Mucosa of stomach (tissue), 1 donor: ENCODE measurements at regions not wholly inside any gene's neighbourhood (a gene's known extent, or its start where the extent isn't known, plus 50 kb on each side); places are given as distances from the start of the nearest gene placed in this dataset.

Source experiments
- H3K27me3 ChIP-seq: one replicate; pipeline ENCODE4 v1.7.0; 2013; ENCODE audit warnings: mild to moderate bottlenecking, low read length; ENCODE audit not compliant: control insufficient read depth, insufficient read depth
- H3K36me3 ChIP-seq: one replicate; pipeline ENCODE4 v1.7.0; 2013; ENCODE audit warnings: low read length; ENCODE audit not compliant: control insufficient read depth, insufficient read depth
- H3K4me1 ChIP-seq: one replicate; pipeline ENCODE4 v1.7.0; 2013; ENCODE audit warnings: mild to moderate bottlenecking, low read length; ENCODE audit not compliant: control insufficient read depth, insufficient read depth
- H3K4me3 ChIP-seq: one replicate; pipeline ENCODE4 v1.7.0; 2013; ENCODE audit warnings: low read length
- H3K9ac ChIP-seq: one replicate; pipeline ENCODE4 v1.7.0; 2013; ENCODE audit warnings: mild to moderate bottlenecking, low read length, moderate library complexity
- H3K9me3 ChIP-seq: one replicate; pipeline ENCODE4 v1.7.0; 2013; ENCODE audit warnings: mild to moderate bottlenecking, low read length, moderate library complexity; ENCODE audit not compliant: control insufficient read depth
- donor health status: Pancreatic carcinoma.

DNA sequence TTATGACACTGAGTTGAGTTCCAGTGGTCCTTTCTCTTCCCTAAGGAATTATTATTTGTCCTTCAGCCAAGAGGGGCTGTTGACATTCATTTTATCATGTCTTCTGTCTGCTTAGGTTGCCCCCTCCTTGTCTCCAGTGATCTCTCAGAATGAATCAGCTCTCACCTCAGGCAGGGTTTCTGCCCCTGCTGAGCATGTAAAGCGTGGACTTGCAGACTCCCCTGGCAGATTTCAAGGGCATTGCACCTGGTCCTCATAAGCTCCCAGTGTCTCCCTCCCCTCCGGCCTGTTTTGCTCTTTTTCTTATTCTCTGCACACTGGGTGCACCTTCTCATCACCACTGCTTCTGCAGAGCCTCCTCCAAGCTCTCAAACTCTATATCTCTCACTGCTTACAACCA lies 188.4 kb downstream of the KCNS3 start:
- H3K9ac ChIP-seq: no peak overlapping the region
- H3K9me3 ChIP-seq: no peaks in the 10 kb centered on the region
- H3K4me1 ChIP-seq: peaks cover 5% of the 10 kb centered on the region
- H3K27me3 ChIP-seq: no peaks in the 10 kb centered on the region
- no peak overlapping the region for H3K4me3 ChIP-seq
- no peaks in the 10 kb centered on the region for H3K36me3 ChIP-seq

DNA sequence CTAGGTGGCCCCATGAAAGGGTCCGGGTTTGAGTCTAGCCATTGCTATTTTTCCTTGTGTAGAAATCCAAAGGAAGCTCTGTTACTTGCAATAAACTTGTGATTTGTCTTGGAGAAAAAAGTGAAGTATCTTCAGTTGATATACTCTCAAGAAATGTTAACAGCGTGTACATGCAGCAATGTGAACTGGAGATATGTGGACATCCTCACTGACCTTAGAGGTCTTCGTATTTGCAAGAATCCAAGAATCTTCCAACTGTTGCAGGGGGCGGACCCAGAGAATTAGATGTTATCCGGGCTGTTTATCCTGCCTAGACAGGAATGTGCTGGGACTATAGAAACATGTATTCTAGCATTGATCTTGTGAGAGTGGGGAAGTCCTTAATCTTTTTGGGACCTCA lies 187.6 kb downstream of the KCNS3 start:
- Histone ChIP-seq H3K4me3 (no peak overlapping the region), H3K4me1 (peaks cover 5% of the 10 kb centered on the region), H3K9ac (no peak overlapping the region), H3K9me3 (no peaks in the 10 kb centered on the region), H3K36me3 (no peaks in the 10 kb centered on the region), H3K27me3 (no peaks in the 10 kb centered on the region)

DNA sequence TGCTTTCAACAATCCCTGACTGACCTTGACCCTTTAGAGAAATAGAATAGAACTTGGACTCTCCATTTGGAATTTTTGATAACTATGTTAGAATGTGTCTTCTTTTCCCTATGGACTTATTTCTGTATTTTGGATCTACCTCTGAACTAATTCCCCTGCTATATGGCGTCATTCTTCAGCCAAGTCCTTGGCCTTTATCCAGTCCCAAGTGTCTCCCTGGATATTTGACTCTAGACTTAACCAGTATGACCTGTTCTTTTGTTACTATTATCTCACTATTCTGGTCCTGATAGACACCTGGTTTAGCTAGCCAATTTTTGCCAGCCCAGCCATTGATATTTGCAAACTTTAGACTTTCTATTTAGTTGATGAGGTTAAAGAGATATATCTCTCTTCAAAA lies 186.8 kb downstream of the KCNS3 start:
- Histone ChIP-seq H3K9me3 (no peaks in the 10 kb centered on the region), H3K4me1 (peaks cover 5% of the 10 kb centered on the region), H3K4me3 (no peak overlapping the region), H3K36me3 (no peaks in the 10 kb centered on the region), H3K27me3 (no peaks in the 10 kb centered on the region), H3K9ac (no peak overlapping the region)

DNA sequence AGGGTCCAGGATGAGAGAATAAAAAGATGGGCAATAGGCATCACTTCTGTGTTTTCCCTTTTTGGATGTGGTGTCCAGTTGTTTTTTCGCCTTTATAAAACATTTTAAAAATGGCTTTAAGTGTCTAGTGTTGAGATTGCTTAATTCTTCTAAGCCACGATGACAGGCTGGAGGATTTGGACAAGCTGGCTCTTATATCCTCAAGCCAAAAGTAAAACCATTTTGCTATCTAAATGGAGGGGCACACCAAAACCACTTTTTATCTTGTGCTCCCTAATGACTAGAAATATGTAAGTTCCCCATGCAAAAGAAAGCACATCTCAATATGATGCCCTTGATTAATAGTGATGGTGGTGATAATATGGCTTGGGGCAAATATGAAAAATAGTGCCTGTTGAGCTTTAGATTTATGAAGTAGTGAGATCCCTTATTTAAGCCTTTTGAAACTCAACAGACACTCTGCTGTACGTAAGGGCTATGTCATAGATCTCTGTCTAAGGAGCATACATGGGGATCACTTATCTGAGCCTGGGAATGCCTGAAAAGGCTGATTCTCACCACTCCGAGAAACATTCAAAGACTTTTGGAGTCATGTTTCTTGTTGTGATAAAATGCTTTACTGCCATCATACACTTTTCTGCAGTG lies 185.5 kb downstream of the KCNS3 start:
- Histone ChIP-seq H3K9ac (no peak overlapping the region), H3K4me1 (peaks cover 5% of the 10 kb centered on the region), H3K36me3 (no peaks in the 10 kb centered on the region), H3K27me3 (no peaks in the 10 kb centered on the region), H3K9me3 (no peaks in the 10 kb centered on the region), H3K4me3 (no peak overlapping the region)

DNA sequence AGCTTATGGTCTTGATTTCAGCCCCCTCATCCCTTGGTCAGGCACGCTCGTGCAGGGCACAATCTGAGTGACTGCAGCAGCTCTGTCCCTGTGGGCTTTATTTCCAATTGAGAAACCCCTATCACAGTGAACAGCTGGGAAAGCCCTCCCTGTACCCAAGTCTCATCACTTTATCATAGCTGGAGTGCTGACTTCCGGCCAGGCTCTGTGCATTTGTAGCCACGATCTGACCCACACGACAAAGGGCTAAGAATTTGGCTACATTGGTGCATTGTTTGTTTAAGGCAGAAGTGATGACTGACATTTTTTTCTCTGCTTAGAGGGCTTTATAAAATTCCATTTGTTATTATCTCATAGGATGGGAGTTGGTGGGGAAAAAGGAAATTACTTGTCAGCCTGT lies 184.4 kb downstream of the KCNS3 start:
- Histone ChIP-seq H3K36me3 (no peaks in the 10 kb centered on the region), H3K4me1 (peaks cover 5% of the 10 kb centered on the region), H3K9ac (no peak overlapping the region), H3K4me3 (no peak overlapping the region), H3K27me3 (no peaks in the 10 kb centered on the region), H3K9me3 (no peaks in the 10 kb centered on the region)

DNA sequence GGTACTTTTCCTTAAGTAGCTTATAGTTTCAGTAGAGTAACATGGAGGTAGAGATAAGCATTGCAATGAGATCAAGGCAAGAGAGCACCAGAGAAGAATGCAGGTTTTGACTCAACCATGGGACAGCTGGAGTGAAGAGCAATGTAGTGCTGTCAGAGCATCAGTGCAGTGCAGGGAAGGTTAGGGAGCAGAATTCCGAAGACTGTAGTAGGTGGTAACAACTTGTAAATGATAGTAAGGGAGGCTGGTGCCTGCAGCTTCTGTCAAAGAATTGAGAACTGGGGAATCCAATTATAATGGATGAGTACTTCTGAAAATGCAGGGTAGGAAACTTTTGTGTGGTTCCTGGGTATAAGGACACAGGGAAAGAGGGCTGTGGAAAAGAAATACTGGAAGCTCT lies 183.2 kb downstream of the KCNS3 start:
- Histone ChIP-seq H3K27me3 (no peaks in the 10 kb centered on the region), H3K4me3 (no peak overlapping the region), H3K9ac (no peak overlapping the region), H3K4me1 (peaks cover 5% of the 10 kb centered on the region), H3K9me3 (no peaks in the 10 kb centered on the region), H3K36me3 (no peaks in the 10 kb centered on the region)

DNA sequence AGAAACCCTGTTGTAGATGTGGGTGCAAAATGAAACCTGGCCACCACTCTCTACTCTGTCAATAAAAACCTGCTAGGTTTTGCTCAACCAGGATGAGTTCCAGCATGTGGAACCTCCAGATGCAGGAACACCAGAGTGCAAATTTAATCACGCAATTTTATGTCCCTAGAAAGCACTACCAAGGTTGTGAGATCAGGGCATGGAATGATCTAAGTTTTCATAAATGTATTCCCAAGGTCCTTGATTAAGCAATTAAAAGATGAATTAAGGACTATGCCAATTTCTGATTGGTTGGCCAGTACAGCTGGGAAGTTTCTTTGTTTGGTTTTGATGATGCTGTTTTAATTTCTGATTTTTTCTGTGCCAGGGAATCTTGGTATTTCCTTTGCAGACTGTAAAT lies 179.2 kb downstream of the KCNS3 start:
- no peaks in the 10 kb centered on the region for H3K4me1 ChIP-seq
- no peaks in the 10 kb centered on the region for H3K36me3 ChIP-seq
- no peaks in the 10 kb centered on the region for H3K27me3 ChIP-seq
- H3K4me3 ChIP-seq: no peak overlapping the region
- H3K9ac ChIP-seq: no peak overlapping the region
- H3K9me3 ChIP-seq: no peaks in the 10 kb centered on the region

DNA sequence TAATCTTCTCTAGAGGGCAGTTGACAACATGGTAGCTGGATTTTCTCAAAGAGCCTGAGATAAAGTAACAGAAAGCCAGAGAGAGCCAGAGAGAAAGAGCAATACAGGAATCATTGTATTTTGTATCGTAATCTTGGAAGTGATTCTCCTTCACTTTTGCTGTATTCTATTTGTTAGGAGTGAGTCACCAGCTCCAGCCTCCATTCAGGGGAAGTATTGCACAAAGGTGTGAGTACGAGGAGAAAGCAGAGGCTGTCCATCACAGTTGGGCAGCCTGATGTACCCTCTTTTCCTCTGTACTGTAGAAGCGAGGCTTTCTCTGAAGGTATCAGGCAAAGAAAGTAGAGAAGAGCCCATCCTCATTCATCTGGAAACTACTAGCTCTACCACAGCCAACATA lies 176.8 kb downstream of the KCNS3 start:
- Histone ChIP-seq H3K4me3 (no peak overlapping the region), H3K9me3 (no peaks in the 10 kb centered on the region), H3K4me1 (no peaks in the 10 kb centered on the region), H3K36me3 (no peaks in the 10 kb centered on the region), H3K27me3 (no peaks in the 10 kb centered on the region), H3K9ac (no peak overlapping the region)

DNA sequence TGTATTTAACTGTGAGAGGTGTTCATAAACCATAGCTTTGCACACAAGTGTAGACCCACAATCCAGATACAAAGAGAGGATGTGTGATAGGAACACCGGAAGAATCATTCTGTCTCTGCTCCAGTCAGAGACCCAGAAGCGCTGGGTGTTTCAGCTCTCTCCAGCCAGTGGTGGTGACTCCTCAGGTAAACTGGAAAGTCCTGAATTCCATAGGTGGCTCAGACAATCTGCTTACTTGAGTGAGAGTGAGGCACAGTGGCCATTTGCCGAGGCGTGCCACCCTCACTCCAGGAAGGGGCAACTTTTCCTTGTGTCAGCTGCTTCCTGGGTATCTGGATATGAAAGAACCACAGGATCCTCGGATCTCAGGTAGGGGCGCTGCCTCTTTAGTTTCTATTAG lies 171.5 kb downstream of the KCNS3 start:
- Histone ChIP-seq H3K9me3 (no peaks in the 10 kb centered on the region), H3K4me3 (no peak overlapping the region), H3K27me3 (no peaks in the 10 kb centered on the region), H3K36me3 (no peaks in the 10 kb centered on the region), H3K9ac (no peak overlapping the region), H3K4me1 (no peaks in the 10 kb centered on the region)

DNA sequence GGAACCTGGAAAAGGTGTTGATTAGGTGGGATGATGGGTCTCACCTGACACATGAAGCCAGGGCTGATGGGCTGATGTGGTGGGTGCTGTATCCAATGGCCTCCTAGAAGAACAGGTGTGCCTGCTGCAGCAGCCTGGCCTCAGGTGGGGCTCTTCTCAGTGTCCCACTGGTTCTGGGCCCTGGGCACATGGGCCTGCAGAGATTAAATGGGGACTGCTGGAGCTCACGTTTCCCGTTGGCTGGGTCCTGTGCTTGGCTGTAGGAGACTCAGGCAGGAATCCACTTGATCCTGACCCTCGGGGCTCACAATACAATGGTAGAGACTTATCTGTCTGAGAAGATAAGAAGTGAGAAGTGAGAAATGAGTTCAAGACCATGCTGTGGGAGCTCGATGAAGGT lies 170.9 kb downstream of the KCNS3 start:
- Histone ChIP-seq H3K27me3 (no peaks in the 10 kb centered on the region), H3K9ac (no peak overlapping the region), H3K36me3 (no peaks in the 10 kb centered on the region), H3K4me3 (no peak overlapping the region), H3K9me3 (no peaks in the 10 kb centered on the region), H3K4me1 (no peaks in the 10 kb centered on the region)

DNA sequence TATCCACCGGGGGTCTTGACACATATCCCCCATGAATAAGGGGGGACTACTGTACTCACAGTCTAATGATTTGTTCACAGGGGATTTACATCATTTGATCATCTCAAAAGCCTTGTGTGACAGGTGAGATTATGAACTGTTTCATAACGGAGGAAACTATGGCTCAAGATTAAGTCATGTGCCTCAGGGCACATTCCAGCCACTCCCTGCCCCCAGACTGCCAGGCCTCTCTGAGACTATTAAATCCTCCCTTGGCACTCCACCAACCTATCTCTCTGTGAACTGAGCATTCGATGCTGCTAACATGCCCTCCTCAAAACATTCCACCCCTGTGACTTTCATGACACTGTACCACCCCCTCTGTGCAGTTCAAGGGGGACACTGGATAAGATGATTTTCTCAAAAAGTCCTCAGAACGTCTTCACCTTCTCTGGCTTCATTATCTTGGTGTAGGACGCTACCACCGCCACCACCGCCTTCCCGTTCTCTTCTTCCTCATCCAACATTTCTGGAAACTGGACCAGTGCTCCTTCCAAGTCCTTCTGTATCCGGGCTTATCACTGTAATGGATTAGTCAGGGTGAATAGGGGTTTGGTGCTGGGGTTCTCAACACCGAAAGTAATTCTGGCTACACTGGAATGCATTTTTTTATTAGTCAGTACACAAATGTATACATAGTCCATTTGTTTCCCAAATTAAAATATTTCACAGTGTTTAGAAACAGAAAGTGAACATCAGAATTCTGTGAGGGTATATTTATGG lies 169.6 kb downstream of the KCNS3 start:
- Histone ChIP-seq H3K27me3 (no peaks in the 10 kb centered on the region), H3K9me3 (no peaks in the 10 kb centered on the region), H3K4me3 (no peak overlapping the region)

DNA sequence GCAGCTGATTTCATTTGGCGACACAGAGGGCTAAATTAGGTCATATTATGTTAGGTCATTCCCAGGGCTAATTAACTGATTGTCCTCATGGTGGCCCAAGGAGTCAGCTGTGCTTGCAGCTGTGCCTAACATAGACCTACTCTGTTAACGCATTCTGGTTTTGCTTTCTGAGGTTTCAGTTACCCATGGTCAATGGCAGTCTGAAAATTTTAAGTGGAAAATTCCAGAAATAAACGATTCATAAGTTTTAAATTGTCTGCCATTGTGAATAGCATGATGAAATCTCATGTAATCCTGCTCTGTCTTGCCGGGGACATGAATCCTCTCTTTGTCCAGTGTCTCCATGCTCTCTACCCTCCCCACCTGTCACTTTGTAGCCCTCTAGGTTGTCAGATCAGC lies 168.7 kb downstream of the KCNS3 start:
- no peaks in the 10 kb centered on the region for H3K9me3 ChIP-seq
- no peak overlapping the region for H3K4me3 ChIP-seq
- no peaks in the 10 kb centered on the region for H3K27me3 ChIP-seq
- no peak overlapping the region for H3K9ac ChIP-seq
- no peaks in the 10 kb centered on the region for H3K4me1 ChIP-seq
- H3K36me3 ChIP-seq: no peaks in the 10 kb centered on the region

More for the DNA sequence above, 169.6 kb downstream of the KCNS3 start:
- Histone ChIP-seq H3K9ac (no peak overlapping the region), H3K36me3 (no peaks in the 10 kb centered on the region), H3K4me1 (no peaks in the 10 kb centered on the region)
